GM19324 (cell line): ENCODE measurements at regions not wholly inside any gene's neighbourhood (a gene's known extent, or its start where the extent isn't known, plus 50 kb on each side); places are given as distances from the start of the nearest gene placed in this dataset.

Experiments
- ATAC-seq: cut with Tn5 transposase; IDR thresholded peaks from one replicate; pipeline ENCODE4 v1.9.1; 2021; ENCODE audit warnings: mild to moderate bottlenecking, moderate library complexity; ENCODE audit not compliant: unreplicated experiment, low FRiP score

DNA sequence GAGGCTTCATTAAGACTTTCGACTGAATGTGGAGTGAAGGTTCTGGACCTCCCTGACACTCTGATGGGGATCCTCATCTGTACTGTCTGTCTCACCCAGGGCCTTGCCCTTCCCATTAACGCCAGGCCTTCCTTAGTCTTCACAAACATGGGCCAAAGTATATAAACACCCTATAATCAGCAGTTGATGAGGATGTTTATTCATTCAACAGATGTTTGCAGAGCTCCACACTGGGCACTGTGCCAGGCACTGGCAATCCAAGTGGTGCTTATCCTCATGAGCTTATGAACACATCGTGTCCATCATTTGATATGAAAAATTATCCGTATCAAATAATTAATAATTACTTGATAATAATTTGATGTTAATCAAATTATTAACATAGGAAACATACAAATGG is 454.4 kb downstream of the FUT8 start:
- no peak for ATAC-seq

DNA sequence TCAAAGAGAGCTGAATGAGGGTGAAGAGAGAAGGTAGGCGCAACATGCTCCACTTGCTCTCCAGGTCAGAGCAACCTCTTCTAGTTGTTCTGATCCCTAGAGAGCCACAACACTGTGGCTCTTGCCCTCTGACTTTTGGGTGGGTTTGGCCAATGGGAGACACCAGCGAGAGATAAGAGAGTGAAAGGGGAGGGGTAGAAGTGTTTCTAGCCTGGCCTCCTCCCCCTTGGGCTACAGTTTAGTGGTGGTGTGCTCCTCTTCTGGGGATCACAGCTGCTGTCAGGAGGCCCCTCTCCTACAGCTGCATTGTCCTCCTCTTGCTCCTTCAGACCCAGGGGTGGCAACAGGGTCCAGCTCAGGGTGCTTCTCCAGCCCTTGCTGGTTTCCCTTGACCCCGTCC is 454.8 kb downstream of the FUT8 start:
- ATAC-seq: no peak

DNA sequence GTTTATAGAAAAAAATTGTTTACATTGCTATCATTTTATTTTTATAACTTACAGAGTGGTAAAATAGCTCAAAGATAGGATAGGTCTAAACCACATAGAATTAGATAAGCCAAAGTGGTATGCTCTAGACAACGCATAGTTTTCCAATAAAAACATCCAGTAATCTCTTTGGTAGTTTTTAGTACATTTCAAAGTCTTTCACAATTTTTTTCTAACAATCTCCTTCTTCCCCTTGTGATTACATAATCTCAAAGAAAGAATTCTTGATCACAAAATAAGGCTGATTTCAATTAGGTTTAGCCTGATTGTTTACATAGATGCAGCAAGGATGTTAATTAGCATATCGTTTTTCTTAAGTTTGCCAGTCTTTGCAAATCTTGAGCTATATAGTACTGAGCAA is 460.0 kb downstream of the FUT8 start:
- ATAC-seq: no peak

DNA sequence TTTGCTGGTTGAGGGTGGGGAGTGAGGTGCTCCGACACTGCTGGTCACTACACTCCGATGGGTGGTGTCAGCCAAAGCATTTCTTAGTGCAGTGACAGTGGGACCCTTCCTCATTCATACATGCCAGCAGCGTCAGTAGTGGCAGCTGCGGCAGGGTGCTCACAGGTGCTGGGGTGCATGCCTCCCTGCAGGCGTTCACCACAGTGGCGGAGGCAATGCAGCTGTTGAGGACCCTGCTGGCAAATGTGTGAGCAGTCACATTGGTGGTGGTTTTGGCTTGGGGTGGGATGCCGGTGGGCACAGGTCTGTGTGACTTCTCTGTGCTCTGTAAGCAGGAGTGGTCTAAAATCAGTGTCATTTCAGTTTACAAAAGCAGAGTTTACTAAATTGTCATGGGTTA is 464.6 kb downstream of the FUT8 start:
- ATAC-seq: no peak

DNA sequence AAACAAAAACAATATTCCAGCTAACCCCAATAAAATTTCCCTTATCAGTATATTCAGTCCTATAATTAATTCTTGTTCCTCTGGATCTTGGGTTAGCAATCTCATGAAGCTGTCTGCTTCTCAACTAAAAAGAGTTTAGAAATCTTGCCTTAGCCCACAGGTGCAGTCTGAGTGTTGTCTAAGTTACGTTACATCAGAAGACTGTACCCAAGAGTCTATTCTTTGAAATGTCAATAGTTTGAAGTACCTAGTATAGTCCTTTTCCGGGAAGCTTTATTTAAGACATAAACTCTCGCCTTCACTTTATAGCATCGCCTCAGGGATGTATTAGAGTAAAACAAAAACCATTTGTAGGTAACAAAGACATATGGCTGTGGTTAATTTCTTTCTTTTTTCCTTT is 465.1 kb downstream of the FUT8 start:
- ATAC-seq: no peak

DNA sequence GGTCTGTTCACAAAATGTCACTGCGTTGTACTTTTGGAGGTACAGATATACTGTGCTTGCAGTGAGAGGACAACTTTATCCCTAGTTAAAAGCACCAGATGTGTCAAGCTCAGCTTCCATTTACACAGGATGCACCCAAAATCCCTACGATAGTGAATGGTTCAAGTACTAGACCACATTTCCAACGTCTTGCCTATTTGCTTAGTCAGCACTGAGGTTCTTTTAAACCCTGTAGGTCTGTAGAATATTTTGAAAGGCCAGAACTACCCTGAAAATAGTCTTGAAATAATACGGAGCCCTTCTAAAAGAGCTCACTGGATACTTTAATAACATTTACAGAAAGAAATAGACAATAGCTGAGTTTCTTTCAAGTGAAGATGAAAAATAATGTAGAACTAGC is 466.1 kb downstream of the FUT8 start:
- ATAC-seq: no peak

DNA sequence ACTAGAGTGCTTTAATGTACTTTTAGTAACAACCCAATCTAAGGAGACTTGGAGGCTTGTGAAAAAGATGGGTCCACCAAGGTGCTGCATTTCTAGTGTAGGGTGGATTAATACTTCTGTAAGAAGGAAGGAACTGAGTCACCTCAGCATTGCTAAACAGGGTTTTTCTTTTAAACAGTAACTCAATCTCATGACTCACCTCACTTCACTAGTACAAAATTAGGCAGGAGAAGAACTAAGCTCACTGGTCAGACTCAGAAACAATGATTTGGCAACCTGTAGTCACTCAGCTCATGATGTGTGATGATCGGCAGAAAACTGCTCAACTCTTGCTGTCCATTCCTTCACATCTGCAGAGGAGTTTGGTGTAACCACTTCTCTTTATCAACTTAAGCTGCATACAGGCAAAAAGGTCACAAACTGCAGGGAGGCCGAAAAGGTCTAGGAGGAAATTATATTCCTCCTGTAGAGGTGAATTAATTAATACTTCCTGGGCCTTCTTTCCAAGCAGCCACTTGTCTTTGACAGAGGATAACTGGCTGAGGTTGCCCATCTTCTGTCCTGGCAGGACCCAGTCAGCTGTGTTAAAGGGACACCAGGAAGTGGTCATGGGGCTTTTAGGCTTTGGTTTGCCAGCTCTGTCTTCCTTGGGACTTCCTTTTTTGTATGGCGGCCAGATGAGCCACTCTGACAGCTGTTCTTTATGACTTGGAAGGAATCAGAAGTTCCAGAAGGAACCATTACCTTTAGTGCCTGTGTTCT is 466.9 kb downstream of the FUT8 start:
- no peak for ATAC-seq

DNA sequence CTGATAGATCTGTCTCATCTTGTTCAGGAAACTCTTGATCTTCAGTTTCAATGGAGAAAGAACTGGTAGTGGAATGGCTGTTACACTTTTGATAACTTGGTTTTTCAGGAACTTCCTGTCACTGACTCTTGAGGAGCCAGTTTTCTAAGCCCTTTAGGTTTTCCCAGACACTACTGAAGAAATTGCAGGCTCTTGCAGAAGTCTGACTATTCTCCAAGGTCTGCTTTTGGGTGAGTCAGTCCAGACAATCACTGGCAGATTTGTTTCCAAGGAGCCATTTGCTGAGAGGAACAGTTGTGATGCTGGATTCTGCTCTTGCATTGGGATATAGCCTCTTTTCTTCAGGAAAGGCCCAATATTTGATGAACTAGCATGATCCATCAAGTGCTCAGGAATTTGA is 468.0 kb downstream of the FUT8 start:
- ATAC-seq: no peak

DNA sequence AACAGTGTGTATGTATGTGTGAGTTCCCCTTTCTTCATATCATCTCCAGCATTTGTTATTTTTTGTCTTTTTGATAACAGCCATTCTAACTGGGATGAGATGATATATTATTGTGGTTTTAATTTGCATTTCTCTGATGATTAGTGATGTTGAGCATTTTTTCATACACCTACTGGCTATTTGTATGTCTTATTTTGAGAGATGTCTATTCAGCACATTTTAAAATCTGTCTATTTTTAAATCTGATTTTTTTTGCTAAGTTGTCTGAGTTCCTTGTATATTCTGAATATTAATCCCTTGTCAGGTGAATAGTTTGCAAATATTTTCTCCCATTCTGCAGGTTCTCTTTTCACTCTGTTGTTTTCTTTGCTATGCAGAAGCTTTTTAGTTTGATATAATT is 469.1 kb downstream of the FUT8 start:
- no peak for ATAC-seq

DNA sequence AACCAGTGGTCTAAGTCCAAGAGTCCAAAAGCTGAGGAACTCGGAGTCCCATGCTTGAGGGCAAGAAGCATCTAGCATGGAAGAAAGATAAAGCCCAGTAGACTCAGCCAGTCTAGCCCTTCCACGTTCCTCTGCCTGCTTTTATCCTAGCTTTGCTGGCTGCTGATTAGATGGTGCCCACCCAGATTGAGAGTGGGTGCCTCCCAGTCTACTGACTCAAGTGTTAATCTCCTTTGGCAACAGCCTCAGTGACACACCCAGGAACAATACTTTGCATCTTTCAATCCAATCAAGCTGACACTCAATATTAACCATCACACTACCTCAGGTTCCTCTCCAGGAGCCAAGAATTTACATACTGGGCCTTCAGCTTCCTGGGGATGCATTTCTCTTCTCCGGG is 476.1 kb downstream of the FUT8 start:
- no peak for ATAC-seq

DNA sequence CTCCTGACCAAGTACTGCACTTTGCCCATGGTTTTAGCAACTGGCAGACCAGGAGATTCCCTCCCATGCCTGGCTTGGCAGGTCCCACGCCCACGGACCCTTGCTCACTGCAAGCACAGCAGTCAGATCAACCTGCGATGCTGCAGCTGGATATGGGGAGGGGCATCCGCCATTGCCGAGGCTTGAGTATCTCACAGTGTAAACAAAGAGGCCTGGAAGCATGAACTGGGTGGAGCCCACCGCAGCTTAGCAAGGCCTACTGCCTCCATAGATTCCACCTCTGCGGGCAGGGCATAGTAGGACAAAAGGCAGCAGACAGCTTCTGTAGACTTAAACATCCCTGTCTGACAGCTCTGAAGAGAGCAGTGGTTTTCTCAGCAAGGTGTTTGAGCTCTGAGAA is 479.8 kb downstream of the FUT8 start:
- ATAC-seq: no peak

DNA sequence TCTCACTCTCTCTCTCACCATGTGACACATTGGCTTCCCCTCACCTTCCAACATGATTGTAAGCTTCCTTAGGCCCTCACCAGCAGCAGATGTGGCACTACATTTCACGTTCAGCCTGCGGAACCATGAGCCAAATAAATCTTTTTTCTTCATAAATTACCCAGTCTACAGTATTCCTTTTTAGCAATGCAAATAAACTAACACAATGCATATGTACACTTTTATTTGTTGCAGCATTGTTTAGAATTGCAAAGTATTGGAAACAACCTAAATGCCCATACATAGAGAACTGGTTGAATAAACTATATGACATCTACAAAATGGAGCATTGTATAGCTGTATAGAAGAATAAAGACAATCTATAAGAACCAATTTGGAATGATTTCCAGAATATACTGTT is 487.6 kb downstream of the FUT8 start:
- ATAC-seq: no peak

DNA sequence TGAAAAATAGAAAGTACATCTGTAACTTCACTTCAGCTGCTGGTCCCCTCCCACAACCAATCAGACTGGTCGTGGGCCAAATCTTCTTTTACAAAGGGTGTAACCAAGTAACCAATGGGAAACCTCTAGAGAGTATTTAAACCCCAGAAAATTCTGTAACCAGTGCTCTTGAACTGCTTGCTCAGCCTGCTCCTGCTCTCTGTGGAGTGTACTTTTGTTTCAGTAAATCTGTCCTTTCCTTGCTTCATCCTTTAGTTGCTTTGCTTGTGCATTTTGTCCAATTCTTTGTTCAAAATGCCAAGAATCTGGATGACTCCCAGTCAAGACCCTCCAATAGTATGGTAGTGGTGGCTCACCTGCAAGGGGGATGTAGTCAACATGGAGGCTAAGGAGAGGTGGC is 489.1 kb downstream of the FUT8 start:
- no peak for ATAC-seq

DNA sequence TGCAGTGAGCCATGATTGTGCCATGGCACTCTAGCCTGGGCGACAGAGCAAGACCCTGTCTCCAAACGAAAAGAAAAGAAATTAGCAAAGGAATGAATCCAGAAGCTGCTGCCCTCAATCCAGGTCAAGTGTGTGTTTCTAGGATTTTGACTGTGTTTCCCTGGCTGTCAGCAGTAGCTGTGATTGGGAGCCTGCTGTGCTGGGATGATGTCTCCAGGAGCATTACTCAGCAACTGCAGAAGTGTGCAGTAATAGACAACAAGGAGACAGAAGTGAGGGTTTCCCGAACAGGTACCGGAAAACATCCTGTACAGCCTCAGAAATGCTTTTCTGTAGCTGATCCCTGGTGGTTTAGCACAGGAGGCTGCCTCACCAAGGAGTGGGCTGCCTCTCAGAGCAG is 492.5 kb downstream of the FUT8 start:
- no peak for ATAC-seq

DNA sequence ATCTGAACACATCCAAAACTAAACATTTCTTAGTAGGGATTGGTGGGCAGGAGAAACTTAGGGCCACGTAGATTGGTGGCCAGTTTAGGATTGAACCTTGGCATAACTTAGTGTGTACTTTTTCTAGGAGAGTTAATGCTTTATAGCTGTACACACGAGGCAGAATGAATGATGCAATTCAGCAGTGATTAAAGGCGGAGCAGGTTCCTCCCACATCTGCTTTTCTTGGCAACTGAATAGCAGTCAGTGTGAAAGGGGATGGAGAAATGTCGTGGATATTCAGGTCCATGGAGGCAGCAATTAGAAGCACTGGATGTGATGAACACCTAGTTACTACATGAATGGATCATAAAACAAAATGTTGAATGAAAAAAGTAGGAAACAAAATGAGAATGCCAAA is 493.8 kb downstream of the FUT8 start:
- no peak for ATAC-seq

DNA sequence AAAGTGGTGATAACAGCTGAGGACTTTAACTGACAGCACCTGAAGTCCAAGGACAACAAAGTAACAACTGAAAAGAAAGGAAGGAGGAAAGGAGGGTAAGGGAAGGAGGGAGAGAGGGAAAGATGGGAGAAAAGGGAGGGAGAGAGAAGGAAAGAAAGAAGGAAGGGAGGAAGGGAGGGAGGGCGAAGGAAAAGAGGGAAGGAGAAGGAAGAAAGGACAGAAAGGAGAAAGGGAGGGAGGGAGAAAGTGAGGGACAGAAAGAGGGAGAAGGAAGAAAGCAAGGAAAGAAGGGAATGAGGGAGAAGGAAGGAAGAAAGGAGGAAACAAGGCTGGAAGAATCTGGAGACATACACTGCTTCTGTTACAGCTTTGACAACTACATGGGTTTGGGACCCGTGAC is 494.4 kb downstream of the FUT8 start:
- ATAC-seq: no peak

DNA sequence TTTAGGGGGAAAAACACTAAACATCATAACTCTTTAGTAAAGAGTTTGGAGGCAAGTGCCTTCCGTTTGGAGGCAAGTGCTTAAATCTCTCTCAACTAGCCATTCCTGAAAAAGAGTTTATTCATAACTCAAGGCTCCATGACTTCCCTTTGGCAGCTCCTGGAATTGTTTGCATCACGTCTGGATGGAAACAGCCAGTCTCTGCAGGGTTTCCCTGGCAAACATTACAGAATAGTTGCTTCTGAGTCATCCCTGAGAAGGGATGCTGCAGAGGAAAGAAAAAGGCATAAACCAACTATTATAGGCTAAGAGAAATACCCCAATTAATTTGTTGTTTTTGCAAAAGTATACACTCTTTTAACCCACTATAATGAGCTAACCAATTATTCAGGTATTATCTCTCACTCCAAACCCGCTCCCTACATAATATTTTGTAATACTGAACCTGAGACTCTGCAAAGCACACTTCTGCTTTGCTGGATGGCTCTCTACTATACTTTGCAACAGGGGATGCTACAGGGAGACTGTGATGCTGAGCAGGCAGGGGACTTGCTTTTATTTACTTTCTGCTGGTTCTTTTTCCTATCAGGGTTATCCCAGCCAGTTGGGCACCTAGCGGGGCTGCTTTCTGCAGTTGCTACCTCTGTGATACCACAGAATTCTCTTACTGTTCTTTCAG is 497.7 kb downstream of the FUT8 start:
- no peak for ATAC-seq

DNA sequence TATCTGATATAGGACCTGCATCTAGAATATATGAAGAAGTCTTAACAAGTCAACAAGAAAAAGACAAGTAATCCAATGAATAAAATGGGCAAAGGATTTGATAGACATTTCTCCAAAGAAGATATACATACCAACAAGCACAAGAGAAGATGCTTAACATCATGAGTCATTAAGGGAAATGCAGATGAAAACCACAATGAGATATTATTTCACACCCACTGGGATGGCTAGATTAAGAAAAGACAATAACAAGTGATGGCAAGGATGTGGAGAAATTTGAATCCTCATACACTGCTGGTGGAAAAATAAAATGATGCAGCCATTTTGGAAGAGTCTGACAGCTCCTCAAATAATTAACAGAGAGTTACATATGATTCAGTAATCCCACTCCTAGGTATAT is 502.6 kb downstream of the FUT8 start:
- ATAC-seq: no peak

DNA sequence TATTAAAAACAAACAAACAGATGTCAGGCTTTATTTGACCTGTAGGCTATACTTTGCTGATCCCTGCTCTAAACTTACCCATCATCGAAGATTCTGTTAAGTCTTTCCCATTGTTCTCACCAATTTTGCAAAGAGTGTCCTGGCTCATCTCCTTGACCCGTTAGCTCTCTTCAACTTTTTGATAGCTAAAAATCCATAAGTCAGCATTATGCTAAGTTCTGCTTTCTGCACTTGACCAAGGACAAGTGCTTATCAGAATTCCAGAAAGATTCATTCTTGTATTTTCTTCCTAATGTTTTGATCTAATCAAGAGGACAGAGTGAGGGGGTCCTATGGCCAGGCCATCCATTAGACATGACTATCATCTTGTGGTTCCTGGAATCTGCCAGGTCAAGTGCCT is 503.5 kb downstream of the FUT8 start:
- ATAC-seq: no peak

DNA sequence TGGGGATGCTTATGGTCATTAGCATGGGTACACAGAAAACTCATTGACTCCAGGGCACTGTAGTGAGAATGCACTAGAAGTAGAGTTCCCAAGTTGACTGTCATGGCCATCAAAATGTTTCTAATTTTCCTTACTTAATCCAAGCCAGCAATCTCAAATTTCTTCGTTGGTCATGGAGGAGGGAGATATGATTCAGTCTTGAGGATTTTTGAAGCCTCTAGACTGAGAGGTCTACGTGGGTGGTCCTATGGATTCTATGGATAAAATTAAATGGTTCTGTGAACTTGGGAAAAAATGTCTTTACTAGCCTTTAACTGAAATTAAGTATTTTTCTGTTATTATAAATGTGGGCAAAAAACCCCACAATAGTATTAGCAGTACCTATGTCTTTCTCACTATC is 508.5 kb downstream of the FUT8 start:
- no peak for ATAC-seq

DNA sequence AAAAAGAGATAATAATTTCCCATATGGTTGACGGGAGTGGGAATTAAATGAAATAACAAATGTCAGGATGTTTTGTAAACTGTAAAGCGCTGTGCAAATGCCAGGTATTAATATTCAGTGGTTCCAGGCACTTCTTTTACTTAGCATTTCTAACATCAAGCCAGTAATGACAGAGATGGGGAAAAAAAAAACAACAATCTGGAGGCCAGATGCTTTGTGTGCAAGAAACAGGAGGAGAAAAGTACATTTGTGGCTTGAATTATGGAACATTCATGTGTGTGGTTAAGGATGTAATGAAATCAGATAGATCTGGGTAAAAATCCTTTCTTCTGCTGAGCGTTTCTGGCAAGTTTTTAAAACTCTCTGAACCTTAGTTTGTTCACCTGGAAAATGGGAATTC is 509.6 kb downstream of the FUT8 start:
- ATAC-seq: no peak

DNA sequence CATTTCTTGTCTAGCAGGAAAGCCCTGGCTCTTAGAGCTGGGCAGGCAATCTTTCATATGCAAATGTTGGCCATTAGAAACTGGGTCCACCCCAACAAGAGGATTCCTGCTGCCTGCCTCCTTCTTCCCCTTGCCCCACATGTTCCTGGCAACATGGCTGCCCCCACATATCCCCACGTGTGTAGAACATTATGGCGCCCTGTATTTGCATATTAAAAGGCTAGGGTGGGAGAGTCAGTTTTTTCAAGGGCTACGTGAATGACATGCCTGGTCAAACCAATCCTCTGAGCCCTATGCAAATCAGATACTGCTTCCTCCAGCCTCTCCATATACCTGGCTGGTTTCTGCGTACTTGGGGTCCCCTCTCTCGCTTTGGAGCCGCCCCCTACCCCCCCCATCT is 514.0 kb downstream of the FUT8 start:
- ATAC-seq: no peak
